ENCODE measurements at regions not wholly inside any gene's neighbourhood (a gene's known extent, or its start where the extent isn't known, plus 50 kb on each side); places are given as distances from the start of the nearest gene placed in this dataset.

DNA sequence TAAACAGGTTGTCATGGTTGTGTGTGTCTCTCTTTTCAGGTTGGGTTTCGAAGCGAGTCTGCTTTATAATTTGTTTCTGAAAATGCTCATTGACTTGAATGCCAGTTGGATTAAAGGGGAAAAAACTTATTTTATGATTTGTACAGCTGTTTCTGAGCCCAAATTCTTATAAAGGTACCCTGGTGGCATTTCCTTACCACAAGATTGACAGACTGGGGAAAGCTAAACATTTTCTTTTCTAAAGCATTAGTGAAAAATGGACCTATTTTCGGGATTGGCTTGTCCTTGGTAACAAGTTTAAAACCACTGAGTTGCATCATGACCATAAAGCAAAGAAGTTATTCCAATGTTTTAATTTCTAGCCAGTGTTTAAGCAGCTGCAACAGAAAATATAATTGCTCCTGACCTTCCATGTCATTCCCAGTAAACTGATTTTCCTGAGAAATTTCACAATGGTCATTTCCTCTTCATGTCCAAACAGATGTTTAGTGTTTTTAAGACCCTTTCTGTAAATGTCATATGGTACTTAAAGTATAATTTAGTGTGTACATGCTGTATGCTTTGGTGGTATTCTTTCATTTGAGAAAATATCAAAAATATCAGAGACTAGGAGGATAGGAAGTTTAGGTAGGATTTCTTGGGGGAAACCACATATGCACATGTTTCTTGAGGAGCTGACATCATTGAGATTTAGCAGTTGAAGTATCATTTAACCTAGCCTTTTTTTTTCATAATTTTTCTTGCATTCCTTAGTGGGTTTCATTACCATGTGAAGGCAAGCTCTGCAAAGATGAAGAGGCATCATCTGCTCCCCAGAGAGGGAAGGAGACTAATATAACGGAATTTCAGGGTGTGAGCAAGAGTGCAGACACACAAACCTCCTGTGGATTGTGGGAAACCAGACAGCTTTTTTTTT is 667.1 kb upstream of the RGMB start:
- ATAC-seq (ENCODE audit: low FRiP score) = no peak
- no peak for TF ChIP-seq CTCF (IDR thresholded peaks at IDR 0.05)

DNA sequence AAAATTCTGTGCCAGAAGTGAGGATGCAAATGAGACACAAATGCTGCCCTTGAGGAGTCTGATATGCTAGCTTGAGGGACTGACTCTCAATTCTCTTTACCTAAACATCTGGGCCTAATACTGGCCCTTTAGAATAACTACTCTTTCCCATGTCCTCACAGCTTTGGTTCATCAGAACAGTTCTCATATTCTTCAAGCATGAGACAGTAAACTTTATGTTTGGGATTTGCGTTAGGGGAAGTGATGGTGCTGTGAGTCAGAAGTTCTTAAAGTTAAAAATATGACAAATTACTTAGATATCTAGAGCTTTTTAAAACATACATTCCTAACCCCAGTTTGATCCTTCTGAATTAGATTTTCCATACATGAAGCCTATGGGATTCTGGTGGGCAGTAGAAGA is 665.0 kb upstream of the RGMB start:
- no peak for ATAC-seq (ENCODE audit: low FRiP score)
- TF ChIP-seq CTCF (IDR thresholded peaks at IDR 0.05) = no peak
- DNase-seq (ENCODE audit: low spot score) = no peak

More for the DNA sequence above, 667.1 kb upstream of the RGMB start:
- no peak for DNase-seq (ENCODE audit: low spot score)

DNA sequence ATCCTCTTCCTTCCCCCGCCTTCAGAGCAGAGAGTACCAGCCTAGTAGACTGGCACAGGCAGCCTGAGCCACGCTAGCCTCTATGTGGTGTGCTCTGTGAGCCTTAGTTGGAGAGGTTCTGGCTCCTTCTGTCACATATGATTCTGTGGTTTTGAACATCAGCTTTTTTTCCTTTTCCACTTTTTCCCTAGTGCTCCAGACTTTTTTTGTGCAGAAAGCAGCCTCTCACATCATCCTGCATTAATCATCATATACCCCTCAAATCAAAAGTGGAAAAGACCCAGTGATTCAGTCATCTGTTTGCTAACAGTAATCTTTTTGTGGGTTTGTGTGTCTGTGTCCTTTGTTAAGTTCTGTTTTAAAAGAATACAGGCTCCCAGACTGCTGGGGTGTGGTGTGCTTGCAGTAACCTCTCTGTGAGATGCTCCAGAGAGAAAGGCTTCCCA is 663.9 kb upstream of the RGMB start:
- no peak for DNase-seq (ENCODE audit: low spot score)
- TF ChIP-seq CTCF (IDR thresholded peaks at IDR 0.05) = no peak

DNA sequence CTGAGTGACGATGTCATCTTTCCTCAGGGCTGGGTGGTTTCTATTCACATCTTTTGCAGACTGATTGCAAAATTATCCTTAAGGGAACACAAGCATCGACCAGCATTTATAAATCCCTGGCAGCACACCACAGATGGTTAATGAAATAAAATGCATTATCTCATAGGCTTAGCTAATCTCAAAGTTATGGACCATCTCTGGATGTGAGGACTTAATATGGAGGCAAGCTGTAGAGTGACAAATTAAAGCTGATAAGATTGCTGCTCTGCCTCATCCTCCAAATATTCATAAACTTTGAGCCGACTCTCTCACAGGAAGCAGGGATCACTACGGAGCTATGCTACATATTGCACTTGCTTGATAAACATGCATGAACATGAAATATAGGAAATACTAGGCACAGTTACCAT is 663.2 kb upstream of the RGMB start:
- ATAC-seq (ENCODE audit: low FRiP score) (no peak), DNase-seq (ENCODE audit: low spot score) (no peak)
- no peak for TF ChIP-seq CTCF (IDR thresholded peaks at IDR 0.05)

More for the DNA sequence above, 663.9 kb upstream of the RGMB start:
- no peak for ATAC-seq (ENCODE audit: low FRiP score)

- ATAC-seq (ENCODE audit: low FRiP score) (no peak), DNase-seq (ENCODE audit: low spot score) (no peak)
- no peak for TF ChIP-seq CTCF (IDR thresholded peaks at IDR 0.05)
Observed at GRCh38 chr5:98110791-98111190, 662.7 kb upstream of the RGMB start.

DNA sequence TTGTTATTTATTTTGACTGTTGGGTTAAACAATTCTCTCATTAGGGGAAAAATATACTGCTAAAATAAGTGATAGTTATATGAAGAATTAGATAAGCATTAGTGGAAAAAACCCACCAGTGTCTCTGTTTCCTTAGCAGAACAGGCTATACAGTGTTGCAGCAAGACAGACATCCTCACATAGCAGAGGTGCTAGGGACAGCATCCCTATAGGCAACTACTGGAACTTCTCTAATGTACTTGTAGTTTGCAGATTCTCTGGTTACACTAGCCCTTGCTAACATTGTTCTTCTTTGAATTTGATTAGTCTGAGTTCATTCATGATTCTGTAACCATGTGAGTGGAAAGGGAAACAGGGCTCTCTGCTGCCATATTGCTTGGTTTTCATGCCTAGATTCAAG is 661.8 kb upstream of the RGMB start:
- ATAC-seq (ENCODE audit: low FRiP score) (no peak), DNase-seq (ENCODE audit: low spot score) (no peak)
- TF ChIP-seq CTCF (IDR thresholded peaks at IDR 0.05) = no peak
